ENCODE measurements at regions not wholly inside any gene's neighbourhood (a gene's known extent, or its start where the extent isn't known, plus 50 kb on each side); places are given as distances from the start of the nearest gene placed in this dataset.

DNA sequence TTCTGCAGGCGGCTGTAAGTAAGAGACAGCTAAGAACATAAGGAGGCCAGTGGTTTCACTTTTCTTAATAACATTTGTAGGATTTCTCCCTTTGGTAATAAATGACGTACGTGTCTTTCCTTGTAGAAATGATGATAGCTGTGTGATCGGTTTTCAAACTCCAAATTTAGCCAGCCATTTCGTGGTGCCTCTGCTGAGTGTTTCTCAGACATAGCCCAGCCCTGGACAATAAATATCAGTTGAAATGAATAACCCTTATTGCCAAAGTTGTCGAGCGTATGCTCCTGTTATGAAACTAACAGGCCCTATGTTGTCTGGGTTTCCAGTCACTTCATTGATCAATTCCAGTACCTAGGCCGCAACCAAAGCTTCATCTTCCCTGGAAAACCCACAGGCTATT, 75.0 kb upstream of the MSX2 start:
- no peaks in the 10 kb centered on the region for H3K27me3 ChIP-seq
- no peaks in the 10 kb centered on the region for H3K4me1 ChIP-seq
- H3K36me3 ChIP-seq: no peaks in the 10 kb centered on the region
- H3K9me3 ChIP-seq: peaks cover 0 to 5% of the 10 kb centered on the region in 2 donors
- TF ChIP-seq, protein P1, sequence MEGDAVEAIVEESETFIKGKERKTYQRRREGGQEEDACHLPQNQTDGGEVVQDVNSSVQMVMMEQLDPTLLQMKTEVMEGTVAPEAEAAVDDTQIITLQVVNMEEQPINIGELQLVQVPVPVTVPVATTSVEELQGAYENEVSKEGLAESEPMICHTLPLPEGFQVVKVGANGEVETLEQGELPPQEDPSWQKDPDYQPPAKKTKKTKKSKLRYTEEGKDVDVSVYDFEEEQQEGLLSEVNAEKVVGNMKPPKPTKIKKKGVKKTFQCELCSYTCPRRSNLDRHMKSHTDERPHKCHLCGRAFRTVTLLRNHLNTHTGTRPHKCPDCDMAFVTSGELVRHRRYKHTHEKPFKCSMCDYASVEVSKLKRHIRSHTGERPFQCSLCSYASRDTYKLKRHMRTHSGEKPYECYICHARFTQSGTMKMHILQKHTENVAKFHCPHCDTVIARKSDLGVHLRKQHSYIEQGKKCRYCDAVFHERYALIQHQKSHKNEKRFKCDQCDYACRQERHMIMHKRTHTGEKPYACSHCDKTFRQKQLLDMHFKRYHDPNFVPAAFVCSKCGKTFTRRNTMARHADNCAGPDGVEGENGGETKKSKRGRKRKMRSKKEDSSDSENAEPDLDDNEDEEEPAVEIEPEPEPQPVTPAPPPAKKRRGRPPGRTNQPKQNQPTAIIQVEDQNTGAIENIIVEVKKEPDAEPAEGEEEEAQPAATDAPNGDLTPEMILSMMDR (IDR thresholded peaks at IDR 0.05): no peak
- H3K4me3 ChIP-seq: no peak overlapping the region
- no peak overlapping the region for H3K27ac ChIP-seq
- DNase-seq (ENCODE audit: low spot score in 2 of 2): no peak
- intact Hi-C loops (cut with DNase I): no loop called here

DNA sequence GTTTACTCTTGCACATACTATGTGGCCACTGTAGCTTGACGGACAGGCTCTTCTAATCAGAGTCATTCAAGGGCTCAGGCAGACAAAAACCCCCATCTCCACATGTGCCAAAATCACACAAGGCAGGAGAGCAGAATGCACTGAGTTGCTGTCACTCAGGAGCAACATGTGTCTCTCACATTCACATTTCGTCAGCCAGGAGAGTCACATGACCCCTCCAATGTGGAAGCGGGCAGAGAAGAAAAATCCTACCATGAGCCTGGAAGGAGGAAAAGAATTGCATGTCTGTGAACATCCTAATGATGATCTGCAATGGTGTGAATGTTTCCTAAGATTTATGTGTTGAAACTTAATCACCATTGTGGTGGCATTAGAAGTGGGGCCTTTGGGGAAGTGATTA, 69.9 kb upstream of the MSX2 start:
- no peaks in the 10 kb centered on the region for H3K36me3 ChIP-seq
- TF ChIP-seq, protein P1 (IDR thresholded peaks at IDR 0.05): no peak

DNA sequence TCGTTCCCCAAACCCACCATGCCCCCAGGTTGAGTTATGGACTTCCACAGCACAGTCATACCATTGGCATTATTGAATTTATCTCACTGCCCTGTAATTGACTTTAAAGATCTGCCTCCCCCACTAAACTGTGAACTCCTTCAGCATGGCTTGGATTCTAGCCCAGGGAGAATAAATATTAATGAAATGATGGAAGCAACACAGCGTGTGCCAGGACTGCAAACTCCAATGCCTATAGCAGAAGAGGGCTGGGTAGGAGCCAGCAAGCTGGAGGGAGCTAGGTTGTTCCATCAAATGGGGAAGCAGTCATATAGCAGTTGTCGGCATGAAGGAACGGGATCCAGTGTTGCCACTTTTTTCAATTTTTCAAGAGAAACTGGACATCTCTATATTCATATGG, 69.0 kb upstream of the MSX2 start:
- H3K27ac ChIP-seq: no peak overlapping the region
- no peak overlapping the region for H3K4me3 ChIP-seq
- intact Hi-C loops (cut with DNase I): no loop called here
- no peaks in the 10 kb centered on the region for H3K9me3 ChIP-seq
- TF ChIP-seq, protein P1 (IDR thresholded peaks at IDR 0.05): no peak
- H3K27me3 ChIP-seq: no peaks in the 10 kb centered on the region
- H3K36me3 ChIP-seq: no peaks in the 10 kb centered on the region
- H3K4me1 ChIP-seq: no peaks in the 10 kb centered on the region
- no peak for DNase-seq (ENCODE audit: low spot score in 2 of 2)

More for the DNA sequence above, 69.9 kb upstream of the MSX2 start:
- Histone ChIP-seq H3K4me3 (no peak overlapping the region), H3K4me1 (no peaks in the 10 kb centered on the region), H3K27ac (no peak overlapping the region), H3K27me3 (no peaks in the 10 kb centered on the region), H3K9me3 (no peaks in the 10 kb centered on the region)
- intact Hi-C loops (cut with DNase I): no loop called here
- DNase-seq (ENCODE audit: low spot score in 2 of 2): no peak

DNA sequence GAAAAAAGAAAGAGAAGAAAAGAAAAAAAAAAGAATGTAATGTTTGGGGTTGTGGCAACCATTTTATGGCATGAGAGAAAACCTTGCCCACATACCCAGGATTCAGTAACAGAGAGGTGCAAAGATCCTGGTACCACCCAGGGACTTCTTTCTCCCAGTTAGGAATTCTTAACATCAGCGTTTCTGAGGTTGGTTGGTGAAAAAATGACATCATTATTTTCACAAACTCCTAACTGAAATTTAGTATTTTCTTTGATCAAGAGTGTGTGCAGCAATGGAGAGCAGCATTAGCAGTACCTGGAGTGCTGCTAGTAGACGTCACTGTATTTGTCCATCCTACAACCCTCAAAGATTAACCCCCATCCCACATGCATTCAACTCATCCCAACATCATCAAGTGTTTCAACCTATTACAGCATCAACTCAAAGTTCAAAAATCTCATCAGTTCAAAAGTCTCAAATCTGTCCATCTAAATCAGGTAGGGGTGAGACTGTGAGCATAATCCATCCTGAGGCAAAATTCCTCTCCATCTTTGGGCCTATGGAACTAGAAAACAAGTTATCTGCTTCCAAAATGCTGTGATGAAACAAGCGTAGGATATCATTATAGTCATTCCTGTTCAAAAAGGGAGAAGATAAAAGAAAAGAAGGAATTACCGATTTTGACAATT, 60.1 kb upstream of the MSX2 start:
- TF ChIP-seq, protein P1 (IDR thresholded peaks at IDR 0.05): no peak

DNA sequence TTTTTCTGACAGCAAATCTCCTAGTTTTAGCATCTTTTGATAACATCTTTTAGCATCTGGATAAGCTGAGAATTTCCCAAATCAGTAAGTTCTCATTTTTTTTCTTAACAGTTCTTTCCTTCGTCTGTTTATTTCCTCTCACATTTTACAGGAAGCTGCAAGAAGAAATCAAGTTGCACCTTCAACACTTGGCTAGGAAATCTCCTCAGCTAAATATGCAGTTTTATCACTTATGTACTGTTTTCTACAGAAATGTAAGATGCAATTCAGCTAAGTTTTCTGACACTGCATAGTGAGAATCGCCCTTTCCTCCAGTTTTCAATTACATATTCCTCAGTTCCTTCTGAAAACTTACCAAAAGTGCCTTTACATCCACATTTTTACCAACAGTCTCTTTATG, 59.0 kb upstream of the MSX2 start:
- no peaks in the 10 kb centered on the region for H3K36me3 ChIP-seq
- no peaks in the 10 kb centered on the region for H3K27me3 ChIP-seq
- TF ChIP-seq, protein P1 (IDR thresholded peaks at IDR 0.05): no peak
- no peak overlapping the region for H3K4me3 ChIP-seq
- H3K4me1 ChIP-seq: no peaks in the 10 kb centered on the region
- H3K27ac ChIP-seq: no peak overlapping the region
- no peak for DNase-seq (ENCODE audit: low spot score in 2 of 2)
- intact Hi-C loops (cut with DNase I): no loop called here
- H3K9me3 ChIP-seq: no peaks in the 10 kb centered on the region

More for the DNA sequence above, 60.1 kb upstream of the MSX2 start:
- no peaks in the 10 kb centered on the region for H3K36me3 ChIP-seq
- no peak for DNase-seq (ENCODE audit: low spot score in 2 of 2)
- H3K27me3 ChIP-seq: no peaks in the 10 kb centered on the region
- intact Hi-C loops (cut with DNase I): no loop called here
- H3K4me3 ChIP-seq: no peak overlapping the region
- H3K9me3 ChIP-seq: no peaks in the 10 kb centered on the region
- H3K4me1 ChIP-seq: no peaks in the 10 kb centered on the region
- H3K27ac ChIP-seq: no peak overlapping the region

DNA sequence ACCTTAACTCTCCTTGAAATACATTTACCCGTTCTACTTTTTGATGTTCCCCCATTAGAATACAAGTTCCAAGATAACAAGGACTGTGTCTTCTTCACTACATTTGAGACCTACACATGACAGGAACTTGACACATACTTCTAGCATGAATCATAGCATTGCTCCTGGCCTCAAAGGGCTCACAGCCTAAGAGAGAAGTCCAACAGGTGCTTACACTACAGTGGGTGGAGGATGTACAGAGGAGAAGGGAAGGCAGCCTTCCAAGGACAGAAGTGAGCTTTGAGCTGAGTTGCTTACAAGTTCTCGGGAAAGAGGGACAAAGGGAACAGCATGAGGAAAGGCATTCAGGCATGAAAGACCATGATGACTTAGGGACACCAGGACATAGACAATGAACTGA, 56.9 kb upstream of the MSX2 start:
- Histone ChIP-seq H3K27ac (no peak overlapping the region), H3K4me1 (no peaks in the 10 kb centered on the region), H3K4me3 (no peak overlapping the region), H3K36me3 (no peaks in the 10 kb centered on the region), H3K9me3 (no peaks in the 10 kb centered on the region), H3K27me3 (no peaks in the 10 kb centered on the region)
- TF ChIP-seq, protein P1 (IDR thresholded peaks at IDR 0.05): no peak
- DNase-seq (ENCODE audit: low spot score in 2 of 2): no peak
- intact Hi-C loops (cut with DNase I): no loop called here
